Activated CD4-positive, alpha-beta T cell treated with anti-CD3 and anti-CD28 coated beads, Interleukin-2, amount 50 U/mL, for 24 hours (primary cell): ENCODE measurements at regions not wholly inside any gene's neighbourhood (a gene's known extent, or its start where the extent isn't known, plus 50 kb on each side); places are given as distances from the start of the nearest gene placed in this dataset.
"Not testable (repeated sequence)": the region's sequence is repeated elsewhere in the genome, so short reads cannot be mapped to it uniquely, and the experiment has no call there.

Experiments
- DNase-seq, 2 donors: peaks; one replicate each; pipeline ENCODE4 v3.0.0-alpha.2; 2020; ENCODE audit warnings: low read depth in 1 of 2, low spot score in 1 of 2

- no peak for DNase-seq
These were observed 104.5 kb upstream of the FAM20A start for GRCh38 chr17:68705714-68706076.

DNA sequence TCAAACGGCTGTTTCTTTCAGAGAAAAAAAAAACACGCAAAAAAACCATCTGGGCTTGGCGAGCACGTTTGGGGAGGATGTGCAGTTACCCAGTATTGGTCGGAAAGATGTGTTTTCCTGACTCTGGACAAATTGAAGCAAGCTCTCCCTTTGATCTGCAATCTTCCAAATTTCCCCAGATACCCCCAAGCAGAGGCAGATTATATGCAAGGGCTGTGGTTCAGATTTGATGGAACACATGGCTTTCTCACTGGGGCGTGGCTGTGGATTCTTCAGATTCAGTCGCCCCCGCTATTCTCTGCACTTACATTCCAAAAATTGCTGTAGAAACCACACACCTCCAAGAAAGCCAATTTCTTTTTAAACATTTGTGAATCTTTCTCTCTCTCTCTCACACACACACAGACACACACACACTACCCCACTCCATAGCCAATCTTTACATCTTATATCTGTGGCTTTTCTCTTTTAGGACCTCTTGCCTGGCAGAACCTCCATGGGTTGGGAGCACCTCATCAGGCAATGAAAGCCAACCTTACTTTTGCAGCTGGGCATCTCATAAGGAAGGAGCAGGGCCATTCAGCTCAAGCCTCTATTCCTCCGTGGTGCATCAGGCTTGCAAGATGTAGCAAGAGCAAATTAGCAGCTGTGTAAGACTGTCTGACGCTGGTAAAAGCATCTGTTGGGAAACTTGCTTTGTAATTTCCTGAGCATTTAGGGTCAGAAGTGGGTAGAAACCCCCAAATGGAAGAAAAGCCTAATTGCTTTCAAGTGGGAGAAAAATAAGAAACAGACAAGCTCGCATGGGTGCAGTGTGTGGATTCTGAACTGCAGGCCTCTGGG, 103.9 kb upstream of the FAM20A start:
- no peak for DNase-seq

DNA sequence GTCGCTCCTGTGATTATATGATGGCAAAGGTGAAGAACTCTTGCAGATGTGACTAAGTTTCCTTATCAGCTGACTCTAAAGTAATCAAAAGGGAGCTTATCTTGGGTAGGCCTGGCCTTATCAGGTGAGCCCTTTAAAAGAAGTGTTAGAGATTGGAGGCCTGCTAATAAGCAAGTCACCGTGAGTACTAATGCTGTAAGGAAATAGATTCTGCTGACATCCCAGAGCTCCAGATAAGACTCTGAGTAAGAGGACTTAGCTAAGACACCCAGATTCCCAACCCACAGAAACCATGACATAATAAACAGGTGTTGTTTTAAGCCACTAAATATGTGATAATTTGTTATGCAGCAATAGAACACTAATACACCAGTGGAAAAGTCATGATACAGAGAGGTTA, 99.9 kb upstream of the FAM20A start:
- no peak for DNase-seq

GRCh38 chr17:68700421-68700820, 99.3 kb upstream of the FAM20A start:
- no peak for DNase-seq

GRCh38 chr17:68699936-68700335, 98.8 kb upstream of the FAM20A start:
- no peak for DNase-seq

DNA sequence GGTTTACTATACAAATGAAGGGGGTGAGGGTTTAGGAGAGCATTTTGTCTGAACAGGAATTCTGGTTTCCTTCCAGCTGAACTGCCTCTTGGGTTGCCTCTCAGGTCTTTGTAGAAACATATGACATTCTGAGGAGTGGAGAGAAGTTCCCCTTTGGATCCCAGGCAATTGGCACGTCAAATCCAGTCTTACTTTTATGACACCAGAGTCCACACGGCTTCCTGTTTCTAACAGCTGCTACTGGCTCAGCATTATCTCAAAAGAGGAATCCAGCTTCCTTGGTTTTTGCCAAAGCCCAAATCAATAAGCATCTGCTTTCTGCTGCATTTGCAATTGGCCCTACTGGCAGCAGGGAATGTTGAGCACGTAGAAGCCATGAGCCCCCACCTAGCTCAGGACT, 97.6 kb upstream of the FAM20A start:
- DNase-seq: no peak

- no peak for DNase-seq
These were observed 96.7 kb upstream of the FAM20A start for GRCh38 chr17:68697850-68698361.

GRCh38 chr17:68695659-68696058, 94.5 kb upstream of the FAM20A start:
- DNase-seq: no peak

DNA sequence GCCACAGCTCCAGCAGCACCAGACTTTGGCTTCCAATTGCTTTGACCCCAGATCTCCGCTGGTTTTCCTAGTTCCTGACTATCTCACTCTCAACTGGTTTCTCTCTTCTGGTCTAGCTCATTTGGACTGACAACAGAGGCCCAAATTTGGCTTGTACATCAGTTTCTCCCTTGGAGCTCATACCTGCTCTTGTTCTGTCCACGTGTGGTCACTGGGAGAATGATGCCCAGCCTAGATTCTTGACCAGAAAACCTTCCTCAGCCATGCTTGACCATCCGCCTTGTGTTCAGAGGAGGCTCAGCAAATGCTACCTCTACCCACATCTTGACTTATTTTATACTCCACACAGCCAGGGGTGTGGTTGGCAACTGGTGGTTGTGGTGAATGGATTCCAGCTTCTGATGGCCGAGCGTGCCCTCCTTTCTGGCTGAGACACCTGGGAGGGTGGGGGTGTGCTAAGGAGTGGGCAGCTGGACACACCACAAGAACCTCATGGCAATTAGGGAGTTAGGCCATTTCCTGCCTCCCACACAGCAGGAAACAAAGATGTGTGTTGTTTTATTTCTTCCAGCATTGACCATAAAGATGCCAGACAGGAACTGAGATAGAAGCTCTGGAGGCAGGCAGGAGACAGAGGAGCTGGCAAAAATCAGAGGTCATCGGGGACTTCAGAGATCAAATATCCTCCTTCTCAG, 93.8 kb upstream of the FAM20A start:
- DNase-seq: no peak

DNA sequence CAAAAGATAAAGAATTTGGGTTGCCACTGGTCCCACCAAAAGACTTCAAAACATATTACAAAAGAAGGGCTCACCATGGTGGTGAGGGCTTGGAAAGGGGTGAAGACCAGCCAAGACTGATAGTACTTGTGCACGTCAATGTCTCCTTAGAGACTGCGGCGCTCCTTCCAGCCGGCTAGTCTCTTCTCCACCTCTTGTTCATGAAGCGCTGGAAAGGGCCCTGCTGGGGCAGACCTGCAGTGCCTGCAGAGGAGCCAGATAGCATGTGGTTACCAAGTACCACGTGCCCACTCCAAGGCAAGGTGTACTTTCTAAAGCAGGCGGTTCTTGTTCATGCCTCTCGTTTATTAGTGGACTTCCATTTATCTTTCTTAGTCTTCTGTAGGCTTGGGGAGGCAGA, 92.7 kb upstream of the FAM20A start:
- no peak for DNase-seq

- DNase-seq: no peak
These were observed 92.3 kb upstream of the FAM20A start for GRCh38 chr17:68693466-68693865.

DNA sequence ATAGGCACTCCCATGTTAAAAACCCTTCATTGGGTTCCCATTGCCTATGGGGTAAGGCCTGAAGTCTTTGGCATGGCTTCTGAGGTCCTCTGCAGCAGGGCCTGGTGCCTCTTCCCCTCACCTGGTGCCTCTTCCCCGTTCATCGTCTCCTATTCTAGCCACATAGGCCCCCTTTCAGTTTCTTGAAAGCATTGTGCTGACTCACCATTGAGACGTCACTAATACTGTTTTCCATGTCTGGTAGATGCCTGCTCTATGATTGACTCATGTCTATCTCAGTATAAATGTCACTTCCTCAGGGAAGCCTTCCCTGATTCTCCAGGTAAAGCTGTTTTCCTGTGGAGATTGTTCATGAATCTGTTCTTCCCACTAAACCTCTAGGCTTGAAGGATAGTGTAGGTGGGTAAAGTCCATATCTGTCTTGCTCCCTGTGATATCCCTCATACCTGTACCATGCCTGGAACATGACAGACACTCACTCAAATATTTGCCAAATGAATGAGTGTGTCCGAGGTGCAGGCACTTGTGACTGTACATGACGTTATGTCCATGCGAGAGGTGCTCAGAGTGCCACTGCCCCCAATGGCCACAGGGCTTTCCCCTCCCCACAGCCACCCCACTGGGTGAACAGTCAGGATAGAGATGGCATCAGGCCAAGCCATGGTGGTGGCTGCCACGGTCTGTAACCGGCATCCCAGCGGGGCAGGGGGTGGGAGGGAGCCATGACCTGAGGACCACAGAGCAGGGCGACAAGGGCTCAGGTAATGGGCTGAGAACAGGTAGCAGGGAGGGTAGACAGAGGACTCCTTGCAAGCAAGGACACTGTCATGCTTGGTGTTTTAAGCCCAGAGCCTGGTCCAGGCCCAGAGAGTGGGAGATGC, 85.2 kb upstream of the FAM20A start:
- DNase-seq: no peak

DNA sequence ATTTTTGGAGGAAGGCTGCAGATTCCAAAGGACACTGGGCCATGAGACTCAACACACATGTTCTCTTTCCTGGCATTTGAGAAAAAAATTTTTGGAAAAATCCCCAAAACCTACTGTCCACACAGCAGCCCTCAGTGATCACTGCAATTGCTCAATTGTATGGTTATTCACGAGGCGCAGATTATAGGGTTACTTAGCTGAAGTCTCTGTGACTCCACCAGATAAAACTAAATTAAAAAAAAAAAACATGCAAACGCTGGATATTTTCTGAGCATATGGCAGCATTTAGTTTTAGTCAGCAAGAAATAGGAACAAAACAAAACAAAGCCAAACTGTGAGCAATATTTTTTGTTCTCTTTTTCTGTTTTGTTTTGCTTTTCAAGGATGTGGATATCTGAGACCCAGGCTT, 83.8 kb upstream of the FAM20A start:
- DNase-seq: no peak

DNA sequence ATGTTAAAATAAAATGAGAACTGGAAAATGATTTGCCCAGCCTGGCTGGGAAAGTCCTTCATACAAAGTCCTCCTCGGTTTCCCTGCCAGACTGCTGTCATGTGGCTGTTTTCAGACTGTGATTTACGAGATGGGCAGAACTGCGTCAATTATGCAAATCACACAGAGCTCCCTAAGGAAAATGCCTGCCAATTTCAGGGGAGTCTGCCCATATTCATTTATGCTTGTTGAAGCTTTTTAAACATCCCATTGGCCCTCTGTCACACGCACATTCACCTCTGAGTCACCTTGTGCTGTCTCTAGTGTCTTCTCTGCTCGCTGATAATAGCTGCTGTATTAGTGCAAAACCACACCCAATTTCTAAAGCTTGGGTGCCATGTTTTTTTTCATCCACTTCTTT, 81.7 kb upstream of the FAM20A start:
- DNase-seq: no peak

- DNase-seq: no peak
These were observed 78.7 kb upstream of the FAM20A start for GRCh38 chr17:68679882-68680281.

- no peak for DNase-seq
These were observed 75.7 kb upstream of the FAM20A start for GRCh38 chr17:68676856-68677255.

DNA sequence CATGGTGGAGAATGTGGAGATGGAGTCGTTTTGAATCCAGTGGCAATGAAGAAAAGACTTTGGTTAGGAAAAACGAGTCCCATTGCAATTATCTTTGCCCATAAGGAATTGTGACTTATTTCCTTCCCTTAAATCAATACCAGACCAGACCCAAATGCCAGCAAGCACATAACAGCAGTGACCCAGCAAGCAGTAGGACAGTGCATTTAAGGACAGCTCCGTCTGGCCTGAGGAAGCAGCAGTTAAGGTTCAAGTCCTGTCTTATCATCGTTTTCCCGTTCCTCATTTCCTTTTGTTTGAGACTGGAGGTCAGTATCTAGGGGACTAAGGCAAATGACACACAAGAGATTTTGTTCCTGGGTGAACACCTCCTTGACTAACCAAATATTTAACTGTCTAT, 74.6 kb upstream of the FAM20A start:
- DNase-seq: no peak

- DNase-seq: no peak
These were observed 73.1 kb upstream of the FAM20A start for GRCh38 chr17:68674029-68674925.

DNA sequence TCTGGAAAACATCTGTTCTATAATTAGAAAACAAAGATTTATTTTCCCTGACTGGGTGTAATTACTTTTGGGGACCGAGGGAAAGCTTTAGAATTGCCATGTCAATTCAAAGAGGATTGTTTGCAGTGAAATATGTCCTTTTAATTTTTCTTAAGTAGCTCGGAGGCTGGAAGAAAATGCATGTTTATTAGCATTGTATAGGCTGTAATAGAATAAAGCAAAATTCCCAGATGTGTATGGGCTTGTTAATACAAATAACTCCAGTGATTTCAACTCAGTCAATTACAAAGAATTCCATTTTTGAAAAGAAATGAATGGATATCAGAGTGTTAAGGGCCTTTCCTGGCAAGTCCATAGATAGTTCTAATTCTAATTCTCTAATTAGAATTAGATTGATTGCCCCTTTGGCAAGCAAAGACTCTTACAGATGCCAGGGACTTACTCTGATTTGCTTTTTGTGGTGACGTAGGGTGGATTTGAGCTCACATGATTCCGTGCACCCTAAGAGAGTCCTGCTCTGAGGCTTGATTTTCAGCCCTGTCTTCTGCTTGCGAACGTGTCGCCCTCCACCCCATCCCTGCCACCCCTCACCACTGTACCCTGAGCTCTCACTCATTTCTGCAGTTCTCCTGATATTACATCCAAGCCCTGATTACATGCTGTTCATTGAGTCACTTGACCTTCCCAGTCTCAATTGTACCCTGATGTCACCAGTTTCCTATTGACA, 70.0 kb upstream of the FAM20A start:
- DNase-seq: no peak

GRCh38 chr17:68666438-68666837, 65.3 kb upstream of the FAM20A start:
- DNase-seq: not testable (repeated sequence)
